Naive B cell (primary cell): ENCODE measurements at regions not wholly inside any gene's neighbourhood (a gene's known extent, or its start where the extent isn't known, plus 50 kb on each side); places are given as distances from the start of the nearest gene placed in this dataset.

ENCODE experiments used
- ATAC-seq, 2 donors: fragments of 150-1000 bp; cut with Tn5 transposase; 2 replicates each; pipeline ENCODE4 v1.10.0; 2021; ENCODE audit warnings: low read depth in 2 of 2, mild to moderate bottlenecking in 2 of 2, moderate library complexity in 2 of 2
- DNase-seq: peaks from one replicate; pipeline ENCODE4 v3.0.0; 2022
- H3K27ac Mint-ChIP-seq, 6 donors: one replicate each; pipeline ENCODE4 v1.8.0; 2020 to 2022; ENCODE audit warnings: mild to moderate bottlenecking in 6 of 6, mixed read lengths in 6 of 6, moderate library complexity in 5 of 6, inconsistent platforms in 2 of 6
- H3K27me3 Mint-ChIP-seq, 3 donors: one replicate each; pipeline ENCODE4 v1.8.0; 2021 to 2022; ENCODE audit warnings: mixed read lengths in 3 of 3, mild to moderate bottlenecking in 1 of 3
- H3K36me3 Mint-ChIP-seq, 2 donors: one replicate each; pipeline ENCODE4 v1.8.0; 2020 to 2022; ENCODE audit warnings: mixed read lengths in 2 of 2, inconsistent platforms in 1 of 2, mild to moderate bottlenecking in 1 of 2
- H3K4me1 Mint-ChIP-seq, 3 donors: one replicate each; pipeline ENCODE4 v1.8.0; 2020 to 2022; ENCODE audit warnings: mixed read lengths in 3 of 3, inconsistent platforms in 1 of 3, mild to moderate bottlenecking in 1 of 3, moderate library complexity in 1 of 3
- H3K4me3 Mint-ChIP-seq, 8 donors: one replicate each; pipeline ENCODE4 v1.8.0; 2020 to 2022; ENCODE audit warnings: mild to moderate bottlenecking in 8 of 8, mixed read lengths in 8 of 8, moderate library complexity in 8 of 8, inconsistent platforms in 2 of 8
- H3K9me3 Mint-ChIP-seq, 7 donors: one replicate each; pipeline ENCODE4 v1.8.0; 2020 to 2022; ENCODE audit warnings: mixed read lengths in 7 of 7, mild to moderate bottlenecking in 5 of 7, inconsistent platforms in 2 of 7, moderate library complexity in 1 of 7

DNA sequence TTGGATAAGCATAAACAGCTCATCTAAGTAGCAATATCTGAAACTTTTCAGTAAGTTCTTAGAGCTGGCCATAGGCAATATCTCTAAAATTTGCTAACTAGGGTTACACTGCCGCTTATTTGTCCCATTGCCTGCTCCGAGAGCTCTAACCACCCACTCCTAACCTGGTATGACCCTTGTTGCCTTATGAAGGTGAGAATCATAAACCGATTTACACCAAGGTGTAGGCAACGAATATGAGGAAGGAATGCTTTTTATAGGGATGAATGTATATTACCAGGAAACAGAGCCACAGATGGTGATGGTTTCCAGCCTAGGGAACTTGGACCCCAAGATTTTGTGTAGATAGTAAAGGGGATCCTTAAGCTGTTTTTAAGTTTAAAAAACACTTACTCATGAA, 440.9 kb downstream of the PDCD6IP start:
- Mint-ChIP-seq H3K27ac (no peak overlapping the region), H3K4me3 (no peak overlapping the region), H3K36me3 (peaks cover 0 to 5% of the 10 kb centered on the region in 2 donors), H3K27me3 (no peaks in the 10 kb centered on the region), H3K4me1 (peaks cover 0 to 6% (median 3%) of the 10 kb centered on the region in 3 donors), H3K9me3 (no peaks in the 10 kb centered on the region)
- ATAC-seq, result no peak
- DNase-seq, result no peak

- ATAC-seq, result no peak
- no peaks in the 10 kb centered on the region for H3K9me3 Mint-ChIP-seq
- DNase-seq, result no peak
- H3K27ac Mint-ChIP-seq, result no peak overlapping the region
- no peaks in the 10 kb centered on the region for H3K27me3 Mint-ChIP-seq
- H3K4me1 Mint-ChIP-seq, result peaks cover 0 to 6% (median 3%) of the 10 kb centered on the region in 3 donors
- no peak overlapping the region for H3K4me3 Mint-ChIP-seq
- peaks cover 0 to 5% of the 10 kb centered on the region in 2 donors for H3K36me3 Mint-ChIP-seq
Observed at GRCh38 chr3:34239875-34240274, 441.4 kb downstream of the PDCD6IP start.

GRCh38 chr3:34247401-34247800, 449.0 kb downstream of the PDCD6IP start:
- ATAC-seq (no peak), DNase-seq (no peak)
- Mint-ChIP-seq H3K36me3 (peaks cover 7 to 9% of the 10 kb centered on the region in 2 donors), H3K9me3 (peaks cover 2 to 6% (median 4%) of the 10 kb centered on the region in 7 donors), H3K27me3 (no peaks in the 10 kb centered on the region), H3K4me1 (peaks cover 7 to 16% (median 14%) of the 10 kb centered on the region in 3 donors), H3K4me3 (no peak overlapping the region), H3K27ac (no peak overlapping the region)

- Mint-ChIP-seq H3K4me3 (peak overlapping the region in 6 of 8 donors; percentile 12 to 67 (median 31)), H3K36me3 (peaks cover 7 to 9% of the 10 kb centered on the region in 2 donors), H3K4me1 (peaks cover 7 to 16% (median 14%) of the 10 kb centered on the region in 3 donors), H3K27me3 (no peaks in the 10 kb centered on the region), H3K27ac (peak overlapping the region in 5 of 6 donors; percentile 13 to 63 (median 30)), H3K9me3 (peaks cover 2 to 6% (median 4%) of the 10 kb centered on the region in 7 donors)
- DNase-seq, result no peak
- ATAC-seq, result peak; percentile 40 to 43
Observed at GRCh38 chr3:34248352-34248751, 449.9 kb downstream of the PDCD6IP start.

GRCh38 chr3:34254285-34254684, 455.9 kb downstream of the PDCD6IP start:
- no peaks in the 10 kb centered on the region for H3K36me3 Mint-ChIP-seq
- H3K4me3 Mint-ChIP-seq, result no peak overlapping the region
- H3K27ac Mint-ChIP-seq, result peak overlapping the region in 1 of 6 donors; percentile 51
- H3K27me3 Mint-ChIP-seq, result no peaks in the 10 kb centered on the region
- H3K9me3 Mint-ChIP-seq, result no peaks in the 10 kb centered on the region
- DNase-seq (no peak), ATAC-seq (no peak)
- peaks cover 0 to 7% (median under 1%) of the 10 kb centered on the region in 3 donors for H3K4me1 Mint-ChIP-seq

- H3K4me3 Mint-ChIP-seq, result no peak overlapping the region
- ATAC-seq, result no peak
- peak overlapping the region in 2 of 6 donors; percentile 7 to 17 for H3K27ac Mint-ChIP-seq
- no peaks in the 10 kb centered on the region for H3K9me3 Mint-ChIP-seq
- DNase-seq, result no peak
- H3K4me1 Mint-ChIP-seq, result peaks cover 0 to 16% (median 10%) of the 10 kb centered on the region in 3 donors
- H3K27me3 Mint-ChIP-seq, result no peaks in the 10 kb centered on the region
- H3K36me3 Mint-ChIP-seq, result no peaks in the 10 kb centered on the region
Observed at GRCh38 chr3:34256021-34256420, 457.6 kb downstream of the PDCD6IP start.

GRCh38 chr3:34256791-34257190, 458.4 kb downstream of the PDCD6IP start:
- H3K4me3 Mint-ChIP-seq, result no peak overlapping the region
- DNase-seq (no peak), ATAC-seq (no peak)
- no peaks in the 10 kb centered on the region for H3K9me3 Mint-ChIP-seq
- no peaks in the 10 kb centered on the region for H3K36me3 Mint-ChIP-seq
- H3K27me3 Mint-ChIP-seq, result no peaks in the 10 kb centered on the region
- H3K4me1 Mint-ChIP-seq, result peaks cover 0 to 21% (median 13%) of the 10 kb centered on the region in 3 donors
- no peak overlapping the region for H3K27ac Mint-ChIP-seq

DNA sequence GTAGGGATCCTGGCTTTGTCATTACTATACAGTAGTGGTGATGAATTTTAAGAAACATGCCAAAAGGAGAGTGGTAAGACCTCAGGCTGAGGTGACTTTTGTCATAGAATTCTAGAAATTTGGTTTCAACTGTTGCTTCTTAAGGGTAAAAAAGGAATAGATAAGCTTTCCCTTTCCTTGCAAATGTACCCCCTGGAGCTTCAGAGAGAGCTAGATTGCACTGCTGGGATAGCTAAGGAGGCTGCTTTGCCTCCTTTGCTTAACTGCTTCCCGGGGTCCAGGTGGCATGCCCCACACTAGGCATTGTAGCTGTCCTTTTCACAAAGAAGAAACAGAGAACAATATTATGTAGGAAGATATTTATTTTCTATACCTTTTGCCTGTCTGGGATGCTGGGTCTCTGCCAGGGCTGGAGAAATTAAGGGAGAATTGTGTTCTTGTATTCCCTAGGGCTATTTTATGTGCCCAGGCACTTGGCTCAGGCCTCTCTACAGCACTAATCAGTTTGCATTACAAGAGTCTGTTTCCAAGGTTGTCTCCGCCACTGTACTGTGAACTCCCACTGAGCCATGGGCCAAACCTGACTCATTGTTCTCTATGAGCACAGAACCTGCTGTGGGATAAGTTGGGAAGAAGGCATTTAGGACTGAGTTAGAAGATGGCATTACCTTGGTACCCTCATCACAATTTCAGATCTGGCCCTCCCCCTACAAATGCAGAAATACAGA, 460.0 kb downstream of the PDCD6IP start:
- H3K27ac Mint-ChIP-seq, result peak overlapping the region in 1 of 6 donors; percentile 68
- H3K36me3 Mint-ChIP-seq, result no peaks in the 10 kb centered on the region
- ATAC-seq, result no peak
- peak overlapping the region in 1 of 8 donors; percentile 49 for H3K4me3 Mint-ChIP-seq
- DNase-seq, result no peak
- no peaks in the 10 kb centered on the region for H3K9me3 Mint-ChIP-seq
- no peaks in the 10 kb centered on the region for H3K27me3 Mint-ChIP-seq
- peaks cover 9 to 35% (median 26%) of the 10 kb centered on the region in 3 donors for H3K4me1 Mint-ChIP-seq

DNA sequence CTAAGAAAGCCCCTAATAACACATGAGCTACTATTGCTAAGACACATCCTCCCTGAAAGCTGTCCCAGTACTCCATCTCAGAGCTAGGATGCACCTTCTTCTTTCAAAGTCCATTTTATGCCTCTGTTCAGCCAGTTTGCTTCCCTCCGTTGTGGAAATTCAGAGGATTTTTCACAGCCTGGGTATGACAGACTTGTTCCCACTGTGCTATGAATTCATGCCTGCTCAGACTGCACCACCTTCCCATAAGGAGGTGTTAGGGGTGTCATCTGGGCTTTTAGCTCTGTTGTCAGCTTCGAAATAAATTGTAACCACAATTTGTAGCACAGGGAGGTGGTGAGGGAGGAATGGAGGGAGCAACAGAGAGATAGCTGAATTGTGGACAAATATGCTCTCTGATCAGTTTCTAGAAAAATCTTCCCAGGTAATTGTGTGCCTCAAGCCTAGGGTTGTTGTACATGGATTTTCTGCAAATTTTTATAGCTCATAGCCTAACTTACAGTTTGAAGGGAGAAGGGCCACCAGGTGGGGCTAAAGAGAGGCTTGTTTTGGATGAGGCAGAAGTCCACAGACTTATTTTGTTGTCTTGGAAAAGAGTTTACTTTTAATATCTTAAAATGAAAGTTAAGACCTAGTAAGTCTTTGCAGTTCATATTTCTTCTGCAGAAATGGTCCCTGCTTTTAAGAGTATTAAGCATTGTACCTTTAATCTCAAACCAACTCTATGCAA, 462.0 kb downstream of the PDCD6IP start:
- peaks cover 13 to 36% (median 29%) of the 10 kb centered on the region in 3 donors for H3K4me1 Mint-ChIP-seq
- no peaks in the 10 kb centered on the region for H3K27me3 Mint-ChIP-seq
- DNase-seq, result no peak
- ATAC-seq, result no peak
- H3K4me3 Mint-ChIP-seq, result no peak overlapping the region
- H3K36me3 Mint-ChIP-seq, result no peaks in the 10 kb centered on the region
- no peaks in the 10 kb centered on the region for H3K9me3 Mint-ChIP-seq
- peak overlapping the region in 2 of 6 donors; percentile 35 to 87 for H3K27ac Mint-ChIP-seq

GRCh38 chr3:34261001-34261385, 462.6 kb downstream of the PDCD6IP start:
- no peak for ATAC-seq
- no peaks in the 10 kb centered on the region for H3K27me3 Mint-ChIP-seq
- peaks cover 16 to 36% (median 29%) of the 10 kb centered on the region in 3 donors for H3K4me1 Mint-ChIP-seq
- H3K4me3 Mint-ChIP-seq, result no peak overlapping the region
- H3K36me3 Mint-ChIP-seq, result no peaks in the 10 kb centered on the region
- DNase-seq, result no peak
- peak overlapping the region in 3 of 6 donors; percentile 12 to 87 (median 48) for H3K27ac Mint-ChIP-seq
- no peaks in the 10 kb centered on the region for H3K9me3 Mint-ChIP-seq

DNA sequence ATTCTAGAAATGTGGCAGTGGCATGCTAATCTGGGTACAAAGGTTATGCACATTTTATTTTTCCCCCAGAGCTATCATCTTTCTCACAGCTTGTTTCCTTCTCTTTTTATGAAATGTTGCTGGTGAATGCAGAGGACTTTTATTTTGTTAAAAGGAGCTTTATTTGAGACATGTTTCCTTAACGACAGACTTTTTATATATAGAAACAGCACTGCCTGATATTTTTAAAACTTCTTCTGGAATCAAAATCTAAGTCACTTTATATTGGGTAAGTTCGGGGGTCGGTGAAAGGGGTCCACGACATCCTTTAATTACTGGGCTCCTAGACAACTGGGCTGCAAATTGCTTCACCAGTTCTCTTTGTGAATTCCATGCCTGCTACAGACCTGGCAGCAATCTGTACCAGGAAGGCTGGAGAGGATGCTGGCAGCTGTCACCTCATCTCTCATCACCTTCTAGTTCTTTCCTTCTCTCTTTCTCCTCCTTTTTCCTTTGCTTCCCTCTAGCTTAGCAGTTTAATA, 464.7 kb downstream of the PDCD6IP start:
- H3K4me3 Mint-ChIP-seq, result peak overlapping the region in 2 of 8 donors; percentile 21 to 23
- H3K9me3 Mint-ChIP-seq, result no peaks in the 10 kb centered on the region
- peak overlapping the region; percentile 16 to 88 (median 71) for H3K27ac Mint-ChIP-seq
- peaks cover 20 to 36% (median 34%) of the 10 kb centered on the region in 3 donors for H3K4me1 Mint-ChIP-seq
- ATAC-seq, result peak in 1 of 2 donors; percentile 32
- H3K27me3 Mint-ChIP-seq, result no peaks in the 10 kb centered on the region
- no peaks in the 10 kb centered on the region for H3K36me3 Mint-ChIP-seq
- DNase-seq, result no peak

GRCh38 chr3:34264337-34265041, 466.1 kb downstream of the PDCD6IP start:
- H3K27me3 Mint-ChIP-seq, result no peaks in the 10 kb centered on the region
- DNase-seq (no peak), ATAC-seq (no peak)
- no peak overlapping the region for H3K4me3 Mint-ChIP-seq
- no peaks in the 10 kb centered on the region for H3K9me3 Mint-ChIP-seq
- peaks cover 20 to 36% (median 34%) of the 10 kb centered on the region in 3 donors for H3K4me1 Mint-ChIP-seq
- peak overlapping the region in 1 of 6 donors; percentile 10 for H3K27ac Mint-ChIP-seq
- H3K36me3 Mint-ChIP-seq, result no peaks in the 10 kb centered on the region

DNA sequence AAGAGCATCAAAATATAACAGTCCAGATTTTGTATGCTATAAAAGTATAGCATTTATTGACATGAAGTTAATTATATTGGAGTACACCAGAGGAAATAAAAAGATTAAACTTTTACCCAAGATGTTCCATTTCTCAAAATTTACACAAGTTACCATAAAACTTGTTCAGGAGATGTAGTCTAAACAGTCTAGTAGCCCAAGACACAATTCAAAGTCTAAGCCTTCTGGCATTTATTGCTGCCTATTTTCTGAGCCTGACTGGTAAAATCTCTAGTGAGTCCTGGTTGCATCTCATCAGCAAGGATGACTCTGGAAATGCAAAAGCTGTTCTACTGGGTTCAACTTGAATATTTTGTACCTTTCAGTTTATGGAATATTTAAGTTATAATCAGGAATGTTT, 468.7 kb downstream of the PDCD6IP start:
- Mint-ChIP-seq H3K4me1 (peaks cover 18 to 21% (median 20%) of the 10 kb centered on the region in 3 donors), H3K4me3 (no peak overlapping the region), H3K27me3 (no peaks in the 10 kb centered on the region), H3K36me3 (peaks cover 0 to 10% of the 10 kb centered on the region in 2 donors), H3K9me3 (peaks cover 0 to 2% (median 0%) of the 10 kb centered on the region in 7 donors), H3K27ac (no peak overlapping the region)
- DNase-seq, result no peak
- no peak for ATAC-seq
